H1 (cell line): ENCODE measurements at regions not wholly inside any gene's neighbourhood (a gene's known extent, or its start where the extent isn't known, plus 50 kb on each side); places are given as distances from the start of the nearest gene placed in this dataset.

Experiments
- CTCF ChIA-PET: fragments of 300-600 bp; sonication (Branson Sonifier 250); formaldehyde crosslinking; loops from one replicate; lab custom pipeline; 2021; ENCODE audit not compliant: partially characterized antibody; lab: Charles Lee
- POLR2A ChIA-PET: fragments of 300-600 bp; sonication (Branson Sonifier 250); formaldehyde crosslinking; loops from one replicate; lab custom pipeline; 2021; ENCODE audit warnings: inconsistent platforms; ENCODE audit not compliant: partially characterized antibody; lab: Charles Lee
- DNase-seq, 2 experiments: peaks; one replicate each; pipeline versions ENCODE4 v3.0.0 to v3.0.0-alpha.2; 2010 to 2022; ENCODE audit warnings: low spot score in 2 of 2, low read depth in 1 of 2, mixed read lengths in 1 of 2
- FAIRE-seq: peaks from 2 replicates; lab custom pipeline; 2011; peaks lifted over from hg19 to GRCh38; lab: Jason Lieb, UNC
- H2AFZ ChIP-seq: 2 replicates; pipeline ENCODE4 v1.8.1; 2012; ENCODE audit warnings: low read length, inconsistent platforms
- H2AK5ac ChIP-seq: 2 replicates; pipeline ENCODE4 v1.6.1; 2013; ENCODE audit warnings: low read depth, low read length
- H2BK120ac ChIP-seq: replicated peaks from 2 replicates; pipeline ENCODE3; 2013; ENCODE audit warnings: low read depth, low read length, inconsistent platforms
- H2BK12ac ChIP-seq: 2 replicates; pipeline ENCODE4 v1.6.1; 2013; ENCODE audit warnings: low read depth, low read length
- H2BK15ac ChIP-seq: 2 replicates; pipeline ENCODE4 v1.6.1; 2013; ENCODE audit warnings: low read length
- H2BK20ac ChIP-seq: 2 replicates; pipeline ENCODE4 v1.6.1; 2013; ENCODE audit warnings: low read length
- H2BK5ac ChIP-seq: 2 replicates; pipeline ENCODE4 v1.6.1; 2013; ENCODE audit warnings: low read depth, low read length
- H3K14ac ChIP-seq: 2 replicates; pipeline ENCODE4 v1.6.1; 2013; ENCODE audit warnings: inconsistent platforms; ENCODE audit not compliant: insufficient read length
- H3K18ac ChIP-seq: 2 replicates; pipeline ENCODE4 v1.6.1; 2013; ENCODE audit warnings: low read length; ENCODE audit errors: extremely low read depth
- H3K23ac ChIP-seq: 2 replicates; pipeline ENCODE4 v1.6.1; 2013; ENCODE audit warnings: inconsistent platforms; ENCODE audit not compliant: insufficient read length
- H3K23me2 ChIP-seq: 2 replicates; pipeline ENCODE4 v1.6.1; 2013; ENCODE audit warnings: low read depth, low read length
- H3K27ac ChIP-seq: 2 replicates; pipeline ENCODE4 v1.6.1; 2011; ENCODE audit warnings: low read depth, low read length, inconsistent platforms
- H3K27me3 ChIP-seq, 4 experiments: replicated peaks in 1 of 4; 1 replicate in 1 of 4; 2 replicates in 3 of 4; pipeline versions ENCODE4 v1.6.1 to v1.8.1; 2011 to 2013; ENCODE audit warnings: low read length in 3 of 4, mild to moderate bottlenecking in 3 of 4, inconsistent platforms in 2 of 4, mixed read lengths in 2 of 4, moderate library complexity in 1 of 4; ENCODE audit not compliant: control insufficient read depth in 3 of 4, insufficient read depth in 3 of 4; ENCODE audit errors: extremely low read depth in 1 of 4
- H3K36me3 ChIP-seq, 4 experiments: 2 replicates each; pipeline versions ENCODE4 v1.6.1 to v1.8.1; 2011 to 2013; ENCODE audit warnings: mild to moderate bottlenecking in 4 of 4, low read length in 3 of 4, moderate library complexity in 2 of 4, control low read depth in 1 of 4, inconsistent platforms in 1 of 4; ENCODE audit not compliant: insufficient read depth in 4 of 4, control insufficient read depth in 2 of 4
- H3K4ac ChIP-seq: replicated peaks from 2 replicates; pipeline ENCODE3; 2013; ENCODE audit warnings: low read length, low read depth, mixed read lengths, inconsistent platforms; ENCODE audit not compliant: insufficient read length
- H3K4me1 ChIP-seq, 4 experiments: replicated peaks in 1 of 4; 1 replicate in 1 of 4; 2 replicates in 3 of 4; pipeline versions ENCODE4 v1.6.1 to v1.8.1; 2011 to 2013; ENCODE audit warnings: low read length in 3 of 4, inconsistent platforms in 2 of 4, mixed read lengths in 1 of 4; ENCODE audit not compliant: insufficient read depth in 4 of 4, control insufficient read depth in 3 of 4
- H3K4me2 ChIP-seq, 2 experiments: 2 replicates each; pipeline versions ENCODE4 v1.6.1 to v1.8.1; 2011 to 2013; ENCODE audit warnings: low read depth in 2 of 2, low read length in 2 of 2, control low read depth in 1 of 2, inconsistent platforms in 1 of 2, mild to moderate bottlenecking in 1 of 2; ENCODE audit not compliant: insufficient read depth in 1 of 2
- H3K4me3 ChIP-seq, 4 experiments: fragments of 200-600, 300-600 bp in 1 of 4; sonication (generic), shearing (Covaris generic), sonication (Bioruptor Twin) in 1 of 4; 2 replicates each; pipeline versions ENCODE4 v1.5.1 to v1.8.1; 2011 to 2016; ENCODE audit warnings: low read length in 4 of 4, low read depth in 3 of 4, control low read depth in 2 of 4, inconsistent platforms in 2 of 4, mild to moderate bottlenecking in 2 of 4, mixed read lengths in 1 of 4, moderate library complexity in 1 of 4; ENCODE audit not compliant: insufficient read depth in 2 of 4; ENCODE audit errors: extremely low read depth in 1 of 4
- H3K56ac ChIP-seq: replicated peaks from 2 replicates; pipeline ENCODE3; 2013; ENCODE audit warnings: low read depth, mild to moderate bottlenecking, mixed read lengths, low read length, inconsistent platforms; ENCODE audit not compliant: insufficient read length
- H3K79me1 ChIP-seq: 2 replicates; pipeline ENCODE4 v1.6.1; 2013; ENCODE audit warnings: low read depth, low read length, control low read depth
- H3K79me2 ChIP-seq, 2 experiments: 2 replicates each; pipeline versions ENCODE4 v1.6.1 to v1.8.1; 2012 to 2013; ENCODE audit warnings: low read length in 2 of 2, mild to moderate bottlenecking in 2 of 2, inconsistent platforms in 1 of 2; ENCODE audit not compliant: insufficient read depth in 2 of 2, control insufficient read depth in 1 of 2
- H3K9ac ChIP-seq, 4 experiments: replicated peaks in 1 of 4; 1 replicate in 1 of 4; 2 replicates in 3 of 4; pipeline versions ENCODE4 v1.6.1 to v1.8.1; 2011 to 2013; ENCODE audit warnings: low read depth in 3 of 4, low read length in 3 of 4, control low read depth in 2 of 4, mild to moderate bottlenecking in 2 of 4, moderate library complexity in 2 of 4, inconsistent platforms in 1 of 4; ENCODE audit errors: extremely low read depth in 1 of 4
- H3K9me3 ChIP-seq, 2 experiments: 2 replicates each; pipeline versions ENCODE4 v1.6.1 to v1.8.1; 2012 to 2013; ENCODE audit warnings: mild to moderate bottlenecking in 2 of 2, moderate library complexity in 2 of 2, control low read depth in 1 of 2, inconsistent platforms in 1 of 2, low read depth in 1 of 2, low read length in 1 of 2, mixed read lengths in 1 of 2; ENCODE audit not compliant: insufficient read depth in 2 of 2
- H4K20me1 ChIP-seq, 2 experiments: replicated peaks in 1 of 2; 2 replicates each; pipeline versions ENCODE3 to v1.8.1; 2011 to 2013; ENCODE audit warnings: inconsistent platforms in 2 of 2, low read length in 2 of 2, mild to moderate bottlenecking in 1 of 2; ENCODE audit not compliant: insufficient read depth in 2 of 2, control insufficient read depth in 1 of 2
- H4K5ac ChIP-seq: 2 replicates; pipeline ENCODE4 v1.6.1; 2013; ENCODE audit warnings: low read length, low read depth, mixed read lengths, inconsistent platforms; ENCODE audit not compliant: insufficient read length
- H4K8ac ChIP-seq: 2 replicates; pipeline ENCODE4 v1.8.0; 2013; ENCODE audit warnings: mild to moderate bottlenecking, moderate library complexity, low read length, inconsistent platforms; ENCODE audit not compliant: insufficient read depth; ENCODE audit errors: extremely low read depth
- H4K91ac ChIP-seq: replicated peaks from 2 replicates; pipeline ENCODE3; 2013; ENCODE audit warnings: low read length, mixed read lengths, inconsistent platforms; ENCODE audit not compliant: insufficient read length
- CBX5 ChIP-seq: fragments of 300-800, 300-1000 bp; sonication (generic); IDR thresholded peaks from 2 replicates; pipeline ENCODE4 v1.7.1; 2016; ENCODE audit warnings: antibody characterized with exemption, low read length, low read depth
- CHD1 ChIP-seq: IDR thresholded peaks from 2 replicates; pipeline ENCODE4 v1.6.1; 2012; ENCODE audit warnings: low read depth, low read length, improper control_type of control experiment
- GABPA ChIP-seq: IDR thresholded peaks from 2 replicates; pipeline ENCODE4 v1.6.1; 2011; ENCODE audit warnings: mild to moderate bottlenecking, low read length, moderate library complexity, borderline replicate concordance; ENCODE audit not compliant: insufficient read depth
- KDM4A ChIP-seq: IDR thresholded peaks from one replicate; pipeline ENCODE4 v1.7.1; 2012; ENCODE audit warnings: low read depth, mild to moderate bottlenecking, moderate library complexity, low read length, inconsistent platforms; ENCODE audit not compliant: severe bottlenecking
- PHF8 ChIP-seq: fragments of 200-600 bp; sonication (generic); conservative IDR thresholded peaks from 2 replicates; pipeline ENCODE4 v1.7.1; 2012; ENCODE audit warnings: low read depth, mild to moderate bottlenecking, inconsistent platforms, low read length, moderate library complexity
- SP1 ChIP-seq: IDR thresholded peaks from 2 replicates; pipeline ENCODE4 v1.6.1; 2011; ENCODE audit warnings: low read depth, low read length
- WGBS, 2 experiments: shearing (Covaris generic) in 1 of 2; methylation state at CpG; one replicate each; pipeline versions ENCODE4 v1.1.6 to v1.1.7; 2013 to 2015; ENCODE audit warnings: low lambda C conversion rate in 2 of 2, mixed read lengths in 2 of 2, inconsistent platforms in 1 of 2, low coverage in 1 of 2, missing lambda C conversion rate in 1 of 2; ENCODE audit not compliant: insufficient replicate concordance in 2 of 2, insufficient coverage in 1 of 2, insufficient read length in 1 of 2; ENCODE audit errors: extremely low coverage in 1 of 2, missing lambda C conversion rate in 1 of 2; 5-methylcytosine and 5-hydroxymethylcytosine counted together
- TF ChIP-seq, protein P1 (sequence below): IDR thresholded peaks from 2 replicates; pipeline ENCODE4 v1.6.1; 2012; ENCODE audit warnings: inconsistent platforms

DNA sequence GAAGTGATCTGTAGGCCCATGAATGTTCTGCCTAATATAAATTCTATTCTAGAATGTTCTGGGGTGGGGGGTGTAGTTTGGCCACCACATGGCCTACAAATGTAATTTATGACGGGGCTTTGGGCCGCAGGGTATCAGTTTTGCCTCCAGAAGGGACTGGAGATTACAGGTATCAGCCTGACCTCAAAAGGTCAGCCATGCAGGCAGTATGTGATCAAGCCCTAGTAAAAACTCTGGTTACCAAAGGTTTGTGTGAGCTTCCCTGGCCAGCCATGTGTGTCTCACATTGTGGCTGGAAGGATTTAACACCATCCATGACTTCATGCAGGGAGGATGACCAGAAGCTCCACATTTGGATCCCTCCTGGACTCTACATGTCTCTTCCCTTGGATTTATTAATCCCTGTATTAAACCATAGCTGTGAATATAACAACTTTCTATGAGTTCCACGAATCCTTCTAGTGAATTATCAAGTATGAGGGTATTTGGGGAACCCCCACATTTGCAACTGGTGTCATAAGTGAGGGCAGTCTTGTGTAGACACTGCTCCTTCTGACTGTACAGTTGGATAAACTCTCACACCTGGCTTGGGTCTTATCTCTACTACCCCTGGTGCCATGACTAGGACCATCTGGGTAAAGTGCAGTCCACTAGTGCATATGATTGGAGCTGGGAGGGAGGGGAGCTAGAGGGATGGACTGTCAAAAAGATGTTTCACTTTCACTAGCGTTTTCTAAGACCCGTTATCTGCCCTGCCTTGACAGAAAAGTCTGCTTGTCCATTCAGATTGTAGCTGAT lies 50.0 kb upstream of the RFX7 start:
- no peak overlapping the region for H3K4ac ChIP-seq
- H2AK5ac ChIP-seq = no peak overlapping the region
- H3K27ac ChIP-seq = no peak overlapping the region
- H4K91ac ChIP-seq = no peak overlapping the region
- H2BK5ac ChIP-seq = no peak overlapping the region
- no peak overlapping the region for H3K9ac ChIP-seq
- peaks cover 0 to 3% (median 0%) of the 10 kb centered on the region in 4 experiments; a peak in 1 of 7 replicates for H3K4me1 ChIP-seq
- H3K79me1 ChIP-seq = no peaks in the 10 kb centered on the region
- no peak overlapping the region; the same call in 1 of the 2 replicates for H2BK12ac ChIP-seq
- no peaks in the 10 kb centered on the region for H3K79me2 ChIP-seq
- H3K56ac ChIP-seq = no peak overlapping the region
- H3K36me3 ChIP-seq = no peaks in the 10 kb centered on the region
- no peaks in the 10 kb centered on the region for H3K9me3 ChIP-seq
- H4K20me1 ChIP-seq = no peaks in the 10 kb centered on the region
- ChIA-PET POLR2A (no interaction called here), CTCF (interaction anchor here (0.6 to 4.6 kb wide), 5 partner anchors 8 to 135 kb away, joined by 3 to 16 read pairs (median 3); no protein-coding TSS in a partner anchor)
- no peak overlapping the region for H3K23ac ChIP-seq
- H3K27me3 ChIP-seq = peaks cover 0 to 1% (median 0%) of the 10 kb centered on the region in 4 experiments; a peak in 1 of 7 replicates
- no peak overlapping the region for H2AFZ ChIP-seq
- no peak overlapping the region for H4K5ac ChIP-seq
- no peak overlapping the region for H4K8ac ChIP-seq
- no peak overlapping the region for H3K14ac ChIP-seq
- 88% methylated on average over 5 of the region's 5 CpGs; no CpG with 5 or more reads in 1 of the 2 experiments for WGBS, 2 experiments
- H2BK120ac ChIP-seq = no peak overlapping the region
- no peak overlapping the region for H3K4me2 ChIP-seq
- FAIRE-seq (no peak), DNase-seq (no peak)
- no peak overlapping the region for H3K18ac ChIP-seq
- H3K4me3 ChIP-seq = no peak overlapping the region
- no peaks in the 10 kb centered on the region for H3K23me2 ChIP-seq
- H2BK15ac ChIP-seq = no peak overlapping the region
- 0 out of 2 replicates have a peak overlapping the region, but pooled peaks have one; percentile 26 for H2BK20ac ChIP-seq
- no peak for TF ChIP-seq PHF8
- TF ChIP-seq, protein P1, sequence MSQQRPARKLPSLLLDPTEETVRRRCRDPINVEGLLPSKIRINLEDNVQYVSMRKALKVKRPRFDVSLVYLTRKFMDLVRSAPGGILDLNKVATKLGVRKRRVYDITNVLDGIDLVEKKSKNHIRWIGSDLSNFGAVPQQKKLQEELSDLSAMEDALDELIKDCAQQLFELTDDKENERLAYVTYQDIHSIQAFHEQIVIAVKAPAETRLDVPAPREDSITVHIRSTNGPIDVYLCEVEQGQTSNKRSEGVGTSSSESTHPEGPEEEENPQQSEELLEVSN = no peak
- no peak for TF ChIP-seq KDM4A
- no peak for TF ChIP-seq CBX5
- TF ChIP-seq CHD1 = no peak
- no peak for TF ChIP-seq GABPA
- no peak for TF ChIP-seq SP1
